Kidney (tissue), 13 donors: ENCODE measurements at regions not wholly inside any gene's neighbourhood (a gene's known extent, or its start where the extent isn't known, plus 50 kb on each side); places are given as distances from the start of the nearest gene placed in this dataset.
"Not testable (repeated sequence)": the region's sequence is repeated elsewhere in the genome, so short reads cannot be mapped to it uniquely, and the experiment has no call there.

Experiments
- DNase-seq, 5 donors: peaks; one replicate each; pipeline ENCODE4 v3.0.0-alpha.2; 2013 to 2020
- FAIRE-seq: peaks from 2 replicates; lab custom pipeline; 2012; peaks lifted over from hg19 to GRCh38; lab: Jason Lieb, UNC
- H3K27ac ChIP-seq, 2 donors: one replicate each; pipeline ENCODE4 v1.7.0; 2013; ENCODE audit warnings: low read depth in 2 of 2, low read length in 2 of 2, inconsistent platforms in 1 of 2
- H3K27me3 ChIP-seq: one replicate; pipeline ENCODE4 v1.7.1; 2013; ENCODE audit warnings: low read length, inconsistent platforms; ENCODE audit not compliant: control insufficient read depth, insufficient read depth
- H3K36me3 ChIP-seq, 3 donors: one replicate each; pipeline versions ENCODE4 v1.7.0 to v1.7.1; 2013; ENCODE audit warnings: low read length in 3 of 3, control low read depth in 1 of 3, inconsistent platforms in 1 of 3; ENCODE audit not compliant: insufficient read depth in 3 of 3, control insufficient read depth in 2 of 3
- H3K4me1 ChIP-seq, 3 donors: one replicate each; pipeline versions ENCODE4 v1.7.0 to v1.7.1; 2013; ENCODE audit warnings: low read length in 3 of 3, inconsistent platforms in 1 of 3, low read depth in 1 of 3; ENCODE audit not compliant: control insufficient read depth in 2 of 3, insufficient read depth in 2 of 3
- H3K4me3 ChIP-seq, 3 donors: one replicate each; pipeline versions ENCODE4 v1.7.0 to v1.8.1; 2013; ENCODE audit warnings: low read length in 3 of 3, control low read depth in 1 of 3, inconsistent platforms in 1 of 3
- H3K9ac ChIP-seq, 3 donors: one replicate each; pipeline versions ENCODE4 v1.7.0 to v1.7.1; 2013; ENCODE audit warnings: low read length in 3 of 3, control low read depth in 1 of 3, inconsistent platforms in 1 of 3
- H3K9me3 ChIP-seq, 3 donors: one replicate each; pipeline versions ENCODE4 v1.7.0 to v1.7.1; 2013; ENCODE audit warnings: low read length in 3 of 3, control low read depth in 1 of 3, inconsistent platforms in 1 of 3; ENCODE audit not compliant: control insufficient read depth in 2 of 3, insufficient read depth in 1 of 3
- intact Hi-C: fragments of 100-400 bp; cut with DNase I; formaldehyde crosslinking; loops from one replicate; pipeline ENCODE4 v1.11.1; 2022
- TF ChIP-seq, protein P1 (sequence below): IDR thresholded peaks from 3 replicates; pipeline ENCODE4 v1.5.1; 2012; ENCODE audit warnings: mild to moderate bottlenecking, moderate library complexity, borderline replicate concordance; ENCODE audit not compliant: insufficient read depth; ENCODE audit errors: extremely low read depth
- donor health status: control.
- donor health status: control.
- donor health status: control.
- donor health status: control.
- donor health status: control.
- donor health status: DM: yes; HTN: yes; CAD: no.
- donor health status: Normal renal cell carcinoma (clear cell type).

DNA sequence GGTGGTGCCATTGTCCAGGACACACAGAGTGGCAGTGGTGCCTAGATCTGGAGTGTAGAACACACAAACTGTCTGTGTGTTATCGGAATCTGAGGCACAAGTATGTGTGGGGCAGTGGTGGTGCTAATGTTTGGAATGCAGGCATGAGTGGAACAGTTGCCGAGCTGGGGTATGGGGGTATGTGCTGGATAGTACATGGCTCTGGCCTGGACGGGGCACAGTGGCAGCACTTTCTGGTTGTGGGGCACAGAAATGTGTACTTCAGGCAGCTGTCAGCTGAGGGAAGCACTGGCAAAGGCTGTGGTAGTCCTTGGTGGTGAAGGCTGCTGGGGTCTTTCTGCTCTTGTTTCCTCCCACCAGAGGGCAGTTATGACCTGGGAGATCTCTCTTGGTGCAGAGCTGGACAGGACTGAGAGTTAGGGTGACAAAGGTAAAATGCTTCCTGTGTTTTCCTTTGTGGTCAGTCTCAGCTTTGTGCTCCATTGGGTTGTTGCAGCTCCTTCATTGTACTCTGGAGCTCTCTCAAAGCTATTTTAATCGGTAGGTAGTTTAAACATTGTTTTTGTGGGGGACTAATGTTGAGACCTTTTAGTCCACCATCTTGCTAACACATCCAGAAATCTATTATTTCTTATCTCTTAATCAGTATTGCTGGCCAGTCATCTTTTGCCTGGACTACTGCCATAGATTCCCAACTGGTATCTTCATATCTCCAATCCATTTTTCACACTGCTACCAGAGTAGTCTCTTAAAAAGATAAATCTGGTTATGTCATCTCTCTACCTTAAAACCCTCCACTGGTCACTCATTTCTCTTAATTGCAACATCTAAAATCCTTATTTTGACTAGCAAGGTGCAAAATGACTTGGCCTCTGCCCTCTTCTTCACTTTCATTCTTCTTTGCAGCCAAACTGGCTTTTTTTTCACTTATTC lies 83.9 kb upstream of the NBPF4 start:
- Histone ChIP-seq H3K4me3 (no peak overlapping the region), H3K27me3 (no peaks in the 10 kb centered on the region), H3K9ac (no peak overlapping the region), H3K4me1 (no peaks in the 10 kb centered on the region), H3K36me3 (no peaks in the 10 kb centered on the region), H3K9me3 (no peaks in the 10 kb centered on the region), H3K27ac (no peak overlapping the region)
- TF ChIP-seq, protein P1, sequence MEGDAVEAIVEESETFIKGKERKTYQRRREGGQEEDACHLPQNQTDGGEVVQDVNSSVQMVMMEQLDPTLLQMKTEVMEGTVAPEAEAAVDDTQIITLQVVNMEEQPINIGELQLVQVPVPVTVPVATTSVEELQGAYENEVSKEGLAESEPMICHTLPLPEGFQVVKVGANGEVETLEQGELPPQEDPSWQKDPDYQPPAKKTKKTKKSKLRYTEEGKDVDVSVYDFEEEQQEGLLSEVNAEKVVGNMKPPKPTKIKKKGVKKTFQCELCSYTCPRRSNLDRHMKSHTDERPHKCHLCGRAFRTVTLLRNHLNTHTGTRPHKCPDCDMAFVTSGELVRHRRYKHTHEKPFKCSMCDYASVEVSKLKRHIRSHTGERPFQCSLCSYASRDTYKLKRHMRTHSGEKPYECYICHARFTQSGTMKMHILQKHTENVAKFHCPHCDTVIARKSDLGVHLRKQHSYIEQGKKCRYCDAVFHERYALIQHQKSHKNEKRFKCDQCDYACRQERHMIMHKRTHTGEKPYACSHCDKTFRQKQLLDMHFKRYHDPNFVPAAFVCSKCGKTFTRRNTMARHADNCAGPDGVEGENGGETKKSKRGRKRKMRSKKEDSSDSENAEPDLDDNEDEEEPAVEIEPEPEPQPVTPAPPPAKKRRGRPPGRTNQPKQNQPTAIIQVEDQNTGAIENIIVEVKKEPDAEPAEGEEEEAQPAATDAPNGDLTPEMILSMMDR: no peak
- FAIRE-seq (no peak), DNase-seq (peak in 1 of 5 donors; percentile 29)
- intact Hi-C loops: no loop called here

GRCh38 chr1:108345776-108346531 lies 102.1 kb upstream of the NBPF4 start:
- Histone ChIP-seq H3K4me3 (no peak overlapping the region), H3K9me3 (peaks cover 0 to 2% (median 0%) of the 10 kb centered on the region in 3 donors), H3K27ac (no peak overlapping the region), H3K27me3 (no peaks in the 10 kb centered on the region), H3K9ac (no peak overlapping the region), H3K36me3 (no peaks in the 10 kb centered on the region), H3K4me1 (no peaks in the 10 kb centered on the region)
- TF ChIP-seq, protein P1: no peak
- FAIRE-seq (no peak), DNase-seq (no peak)
- intact Hi-C loops: no loop called here

GRCh38 chr1:108357802-108358201 lies 92.3 kb upstream of the NBPF6 start:
- FAIRE-seq (no peak), DNase-seq (no peak)
- intact Hi-C loops: no loop called here
- no peak overlapping the region for H3K27ac ChIP-seq
- H3K36me3 ChIP-seq: no peaks in the 10 kb centered on the region
- H3K27me3 ChIP-seq: no peaks in the 10 kb centered on the region
- TF ChIP-seq, protein P1: no peak
- no peaks in the 10 kb centered on the region for H3K4me1 ChIP-seq
- H3K4me3 ChIP-seq: no peak overlapping the region
- no peak overlapping the region for H3K9ac ChIP-seq
- peaks cover 0 to 4% (median 2%) of the 10 kb centered on the region in 3 donors for H3K9me3 ChIP-seq

- DNase-seq, H3K27ac ChIP-seq, H3K36me3 ChIP-seq, H3K4me3 ChIP-seq, H3K9me3 ChIP-seq, FAIRE-seq, H3K4me1 ChIP-seq, H3K27me3 ChIP-seq, H3K9ac ChIP-seq, intact Hi-C loops: not testable (repeated sequence)
Measured at GRCh38 chr1:108380059-108380832, 69.9 kb upstream of the NBPF6 start.
